ENCODE measurements at regions not wholly inside any gene's neighbourhood (a gene's known extent, or its start where the extent isn't known, plus 50 kb on each side); places are given as distances from the start of the nearest gene placed in this dataset.

DNA sequence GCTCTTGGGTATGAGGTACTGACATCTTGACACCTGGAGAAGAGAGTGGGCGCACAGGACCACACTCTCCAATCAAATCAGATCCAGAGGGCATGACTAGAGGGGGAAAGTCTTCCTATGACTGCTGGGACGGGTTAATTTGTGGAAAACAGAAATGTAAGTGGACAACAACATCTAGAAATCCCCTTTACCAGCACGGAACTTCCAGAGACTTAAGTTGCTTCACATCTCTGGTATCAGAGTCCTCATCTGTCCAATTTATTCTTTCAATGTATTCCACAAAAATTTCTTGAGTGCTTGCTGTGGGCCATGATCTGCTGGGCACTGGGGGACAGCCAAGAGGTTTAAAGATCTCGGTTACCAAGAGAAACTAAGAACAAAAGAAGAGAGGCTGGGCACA is 159.2 kb downstream of the COPRS start:
- TF ChIP-seq YY1 (tag by site-specific recombination; IDR thresholded peaks at IDR 0.05) (no peak), ZNF214 (tag by site-specific recombination; IDR thresholded peaks at IDR 0.05; ENCODE audit: borderline replicate concordance) (no peak), ZBTB7A (tag by site-specific recombination; IDR thresholded peaks at IDR 0.05; ENCODE audit: low read depth) (no peak), ZNF596 (tag by site-specific recombination; IDR thresholded peaks at IDR 0.05) (no peak), ZNF24 (tag by site-specific recombination; IDR thresholded peaks at IDR 0.05) (no peak), ZNF558 (tag by site-specific recombination; IDR thresholded peaks at IDR 0.05) (no peak), SP3 (tag by site-specific recombination; IDR thresholded peaks at IDR 0.05) (no peak)
- TF ChIP-seq, protein P1, sequence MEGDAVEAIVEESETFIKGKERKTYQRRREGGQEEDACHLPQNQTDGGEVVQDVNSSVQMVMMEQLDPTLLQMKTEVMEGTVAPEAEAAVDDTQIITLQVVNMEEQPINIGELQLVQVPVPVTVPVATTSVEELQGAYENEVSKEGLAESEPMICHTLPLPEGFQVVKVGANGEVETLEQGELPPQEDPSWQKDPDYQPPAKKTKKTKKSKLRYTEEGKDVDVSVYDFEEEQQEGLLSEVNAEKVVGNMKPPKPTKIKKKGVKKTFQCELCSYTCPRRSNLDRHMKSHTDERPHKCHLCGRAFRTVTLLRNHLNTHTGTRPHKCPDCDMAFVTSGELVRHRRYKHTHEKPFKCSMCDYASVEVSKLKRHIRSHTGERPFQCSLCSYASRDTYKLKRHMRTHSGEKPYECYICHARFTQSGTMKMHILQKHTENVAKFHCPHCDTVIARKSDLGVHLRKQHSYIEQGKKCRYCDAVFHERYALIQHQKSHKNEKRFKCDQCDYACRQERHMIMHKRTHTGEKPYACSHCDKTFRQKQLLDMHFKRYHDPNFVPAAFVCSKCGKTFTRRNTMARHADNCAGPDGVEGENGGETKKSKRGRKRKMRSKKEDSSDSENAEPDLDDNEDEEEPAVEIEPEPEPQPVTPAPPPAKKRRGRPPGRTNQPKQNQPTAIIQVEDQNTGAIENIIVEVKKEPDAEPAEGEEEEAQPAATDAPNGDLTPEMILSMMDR (tag by site-specific recombination; IDR thresholded peaks at IDR 0.05): no peak
- TF ChIP-seq, protein P2, sequence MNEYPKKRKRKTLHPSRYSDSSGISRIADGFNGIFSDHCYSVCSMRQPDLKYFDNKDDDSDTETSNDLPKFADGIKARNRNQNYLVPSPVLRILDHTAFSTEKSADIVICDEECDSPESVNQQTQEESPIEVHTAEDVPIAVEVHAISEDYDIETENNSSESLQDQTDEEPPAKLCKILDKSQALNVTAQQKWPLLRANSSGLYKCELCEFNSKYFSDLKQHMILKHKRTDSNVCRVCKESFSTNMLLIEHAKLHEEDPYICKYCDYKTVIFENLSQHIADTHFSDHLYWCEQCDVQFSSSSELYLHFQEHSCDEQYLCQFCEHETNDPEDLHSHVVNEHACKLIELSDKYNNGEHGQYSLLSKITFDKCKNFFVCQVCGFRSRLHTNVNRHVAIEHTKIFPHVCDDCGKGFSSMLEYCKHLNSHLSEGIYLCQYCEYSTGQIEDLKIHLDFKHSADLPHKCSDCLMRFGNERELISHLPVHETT (tag by site-specific recombination; IDR thresholded peaks at IDR 0.05): no peak
- TF ChIP-seq, protein P3, sequence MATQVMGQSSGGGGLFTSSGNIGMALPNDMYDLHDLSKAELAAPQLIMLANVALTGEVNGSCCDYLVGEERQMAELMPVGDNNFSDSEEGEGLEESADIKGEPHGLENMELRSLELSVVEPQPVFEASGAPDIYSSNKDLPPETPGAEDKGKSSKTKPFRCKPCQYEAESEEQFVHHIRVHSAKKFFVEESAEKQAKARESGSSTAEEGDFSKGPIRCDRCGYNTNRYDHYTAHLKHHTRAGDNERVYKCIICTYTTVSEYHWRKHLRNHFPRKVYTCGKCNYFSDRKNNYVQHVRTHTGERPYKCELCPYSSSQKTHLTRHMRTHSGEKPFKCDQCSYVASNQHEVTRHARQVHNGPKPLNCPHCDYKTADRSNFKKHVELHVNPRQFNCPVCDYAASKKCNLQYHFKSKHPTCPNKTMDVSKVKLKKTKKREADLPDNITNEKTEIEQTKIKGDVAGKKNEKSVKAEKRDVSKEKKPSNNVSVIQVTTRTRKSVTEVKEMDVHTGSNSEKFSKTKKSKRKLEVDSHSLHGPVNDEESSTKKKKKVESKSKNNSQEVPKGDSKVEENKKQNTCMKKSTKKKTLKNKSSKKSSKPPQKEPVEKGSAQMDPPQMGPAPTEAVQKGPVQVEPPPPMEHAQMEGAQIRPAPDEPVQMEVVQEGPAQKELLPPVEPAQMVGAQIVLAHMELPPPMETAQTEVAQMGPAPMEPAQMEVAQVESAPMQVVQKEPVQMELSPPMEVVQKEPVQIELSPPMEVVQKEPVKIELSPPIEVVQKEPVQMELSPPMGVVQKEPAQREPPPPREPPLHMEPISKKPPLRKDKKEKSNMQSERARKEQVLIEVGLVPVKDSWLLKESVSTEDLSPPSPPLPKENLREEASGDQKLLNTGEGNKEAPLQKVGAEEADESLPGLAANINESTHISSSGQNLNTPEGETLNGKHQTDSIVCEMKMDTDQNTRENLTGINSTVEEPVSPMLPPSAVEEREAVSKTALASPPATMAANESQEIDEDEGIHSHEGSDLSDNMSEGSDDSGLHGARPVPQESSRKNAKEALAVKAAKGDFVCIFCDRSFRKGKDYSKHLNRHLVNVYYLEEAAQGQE (tag by site-specific recombination; IDR thresholded peaks at IDR 0.05): no peak
- TF ChIP-seq, protein P4, sequence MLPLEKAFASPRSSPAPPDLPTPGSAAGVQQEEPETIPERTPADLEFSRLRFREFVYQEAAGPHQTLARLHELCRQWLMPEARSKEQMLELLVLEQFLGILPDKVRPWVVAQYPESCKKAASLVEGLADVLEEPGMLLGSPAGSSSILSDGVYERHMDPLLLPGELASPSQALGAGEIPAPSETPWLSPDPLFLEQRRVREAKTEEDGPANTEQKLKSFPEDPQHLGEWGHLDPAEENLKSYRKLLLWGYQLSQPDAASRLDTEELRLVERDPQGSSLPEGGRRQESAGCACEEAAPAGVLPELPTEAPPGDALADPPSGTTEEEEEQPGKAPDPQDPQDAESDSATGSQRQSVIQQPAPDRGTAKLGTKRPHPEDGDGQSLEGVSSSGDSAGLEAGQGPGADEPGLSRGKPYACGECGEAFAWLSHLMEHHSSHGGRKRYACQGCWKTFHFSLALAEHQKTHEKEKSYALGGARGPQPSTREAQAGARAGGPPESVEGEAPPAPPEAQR (tag by site-specific recombination; IDR thresholded peaks at IDR 0.05): no peak

Data from HEK293 (cell line).